ENCODE measurements at regions not wholly inside any gene's neighbourhood (a gene's known extent, or its start where the extent isn't known, plus 50 kb on each side); places are given as distances from the start of the nearest gene placed in this dataset.

- no peak for ATAC-seq (replicated peaks in 1 of 2)
- H3K36me3 Mint-ChIP-seq (ENCODE audit: insufficient read depth in 2 of 2): no peaks in the 10 kb centered on the region
Measured at GRCh38 chr12:24494401-24494800, 454.5 kb downstream of the BCAT1 start.

GRCh38 chr12:24491968-24492367 is 456.9 kb downstream of the BCAT1 start:
- no peak overlapping the region for H3K4me3 Mint-ChIP-seq
- peaks cover 1 to 2% of the 10 kb centered on the region in 2 donors for H3K9me3 Mint-ChIP-seq
- no peaks in the 10 kb centered on the region for H3K4me1 Mint-ChIP-seq (ENCODE audit: low read depth)
- H3K36me3 Mint-ChIP-seq (ENCODE audit: insufficient read depth in 2 of 2): no peaks in the 10 kb centered on the region
- no peak for DNase-seq
- H3K27me3 Mint-ChIP-seq (ENCODE audit: low read depth): no peaks in the 10 kb centered on the region
- ATAC-seq (replicated peaks in 1 of 2): no peak
- no peak overlapping the region for H3K27ac Mint-ChIP-seq

More at GRCh38 chr12:24494401-24494800, 454.5 kb downstream of the BCAT1 start:
- DNase-seq: no peak
- H3K27me3 Mint-ChIP-seq (ENCODE audit: low read depth): no peaks in the 10 kb centered on the region
- H3K9me3 Mint-ChIP-seq: peaks cover 1% of the 10 kb centered on the region in 2 donors
- H3K4me3 Mint-ChIP-seq: no peak overlapping the region
- H3K4me1 Mint-ChIP-seq (ENCODE audit: low read depth): no peaks in the 10 kb centered on the region
- no peak overlapping the region for H3K27ac Mint-ChIP-seq

GRCh38 chr12:24489939-24490338 is 459.0 kb downstream of the BCAT1 start:
- H3K36me3 Mint-ChIP-seq (ENCODE audit: insufficient read depth in 2 of 2): no peaks in the 10 kb centered on the region
- no peaks in the 10 kb centered on the region for H3K4me1 Mint-ChIP-seq (ENCODE audit: low read depth)
- ATAC-seq (replicated peaks in 1 of 2) (no peak), DNase-seq (no peak)
- no peaks in the 10 kb centered on the region for H3K27me3 Mint-ChIP-seq (ENCODE audit: low read depth)
- no peak overlapping the region for H3K4me3 Mint-ChIP-seq
- H3K9me3 Mint-ChIP-seq: peaks cover 1 to 2% of the 10 kb centered on the region in 2 donors
- H3K27ac Mint-ChIP-seq: no peak overlapping the region

- H3K4me1 Mint-ChIP-seq (ENCODE audit: low read depth): no peaks in the 10 kb centered on the region
- H3K36me3 Mint-ChIP-seq (ENCODE audit: insufficient read depth in 2 of 2): no peaks in the 10 kb centered on the region
- DNase-seq (no peak), ATAC-seq (replicated peaks in 1 of 2) (no peak)
- no peak overlapping the region for H3K4me3 Mint-ChIP-seq
- H3K9me3 Mint-ChIP-seq: peaks cover 1 to 2% of the 10 kb centered on the region in 2 donors
- no peak overlapping the region for H3K27ac Mint-ChIP-seq
- H3K27me3 Mint-ChIP-seq (ENCODE audit: low read depth): no peaks in the 10 kb centered on the region
Measured at GRCh38 chr12:24488906-24489619, 459.8 kb downstream of the BCAT1 start.

GRCh38 chr12:24488091-24488596 is 460.8 kb downstream of the BCAT1 start:
- Mint-ChIP-seq H3K27me3 (ENCODE audit: low read depth) (no peaks in the 10 kb centered on the region), H3K4me1 (ENCODE audit: low read depth) (peaks cover 3% of the 10 kb centered on the region), H3K4me3 (no peak overlapping the region), H3K27ac (no peak overlapping the region), H3K9me3 (peaks cover 1 to 2% of the 10 kb centered on the region in 2 donors), H3K36me3 (ENCODE audit: insufficient read depth in 2 of 2) (no peaks in the 10 kb centered on the region)
- ATAC-seq (replicated peaks in 1 of 2) (no peak), DNase-seq (no peak)

- peaks cover 6% of the 10 kb centered on the region for H3K4me1 Mint-ChIP-seq (ENCODE audit: low read depth)
- H3K9me3 Mint-ChIP-seq: peaks cover 1 to 2% of the 10 kb centered on the region in 2 donors
- no peak for ATAC-seq (replicated peaks in 1 of 2)
- no peak overlapping the region for H3K27ac Mint-ChIP-seq
- H3K4me3 Mint-ChIP-seq: no peak overlapping the region
- no peaks in the 10 kb centered on the region for H3K36me3 Mint-ChIP-seq (ENCODE audit: insufficient read depth in 2 of 2)
- H3K27me3 Mint-ChIP-seq (ENCODE audit: low read depth): no peaks in the 10 kb centered on the region
- no peak for DNase-seq
Measured at GRCh38 chr12:24487606-24488005, 461.3 kb downstream of the BCAT1 start.

- Mint-ChIP-seq H3K36me3 (ENCODE audit: insufficient read depth in 2 of 2) (no peaks in the 10 kb centered on the region), H3K4me3 (no peak overlapping the region), H3K27me3 (ENCODE audit: low read depth) (no peaks in the 10 kb centered on the region), H3K4me1 (ENCODE audit: low read depth) (peaks cover 6% of the 10 kb centered on the region), H3K27ac (no peak overlapping the region), H3K9me3 (no peaks in the 10 kb centered on the region)
- ATAC-seq (replicated peaks in 1 of 2): no peak
- DNase-seq: no peak
Measured at GRCh38 chr12:24483732-24484131, 465.2 kb downstream of the BCAT1 start.

- Mint-ChIP-seq H3K4me3 (no peak overlapping the region), H3K27ac (no peak overlapping the region), H3K4me1 (ENCODE audit: low read depth) (peaks cover 6% of the 10 kb centered on the region), H3K27me3 (ENCODE audit: low read depth) (no peaks in the 10 kb centered on the region), H3K9me3 (no peaks in the 10 kb centered on the region), H3K36me3 (ENCODE audit: insufficient read depth in 2 of 2) (no peaks in the 10 kb centered on the region)
- DNase-seq (no peak), ATAC-seq (replicated peaks in 1 of 2) (no peak)
Measured at GRCh38 chr12:24482882-24483604, 465.9 kb downstream of the BCAT1 start.

- H3K9me3 Mint-ChIP-seq: no peaks in the 10 kb centered on the region
- DNase-seq (no peak), ATAC-seq (replicated peaks in 1 of 2) (no peak)
- peaks cover 6% of the 10 kb centered on the region for H3K4me1 Mint-ChIP-seq (ENCODE audit: low read depth)
- no peak overlapping the region for H3K4me3 Mint-ChIP-seq
- H3K36me3 Mint-ChIP-seq (ENCODE audit: insufficient read depth in 2 of 2): no peaks in the 10 kb centered on the region
- no peak overlapping the region for H3K27ac Mint-ChIP-seq
- H3K27me3 Mint-ChIP-seq (ENCODE audit: low read depth): no peaks in the 10 kb centered on the region
Measured at GRCh38 chr12:24482044-24482443, 466.9 kb downstream of the BCAT1 start.

- no peaks in the 10 kb centered on the region for H3K27me3 Mint-ChIP-seq (ENCODE audit: low read depth)
- H3K27ac Mint-ChIP-seq: no peak overlapping the region
- H3K36me3 Mint-ChIP-seq (ENCODE audit: insufficient read depth in 2 of 2): no peaks in the 10 kb centered on the region
- peaks cover 6% of the 10 kb centered on the region for H3K4me1 Mint-ChIP-seq (ENCODE audit: low read depth)
- DNase-seq (no peak), ATAC-seq (replicated peaks in 1 of 2) (no peak)
- no peak overlapping the region for H3K4me3 Mint-ChIP-seq
- no peaks in the 10 kb centered on the region for H3K9me3 Mint-ChIP-seq
Measured at GRCh38 chr12:24480766-24481449, 468.0 kb downstream of the BCAT1 start.

- ATAC-seq (replicated peaks in 1 of 2): no peak
- H3K36me3 Mint-ChIP-seq (ENCODE audit: insufficient read depth in 2 of 2): no peaks in the 10 kb centered on the region
Measured at GRCh38 chr12:24479131-24479530, 469.8 kb downstream of the BCAT1 start.

GRCh38 chr12:24478254-24478653 is 470.6 kb downstream of the BCAT1 start:
- H3K27me3 Mint-ChIP-seq (ENCODE audit: low read depth): no peaks in the 10 kb centered on the region
- ATAC-seq (replicated peaks in 1 of 2) (no peak), DNase-seq (no peak)
- H3K27ac Mint-ChIP-seq: no peak overlapping the region
- H3K36me3 Mint-ChIP-seq (ENCODE audit: insufficient read depth in 2 of 2): no peaks in the 10 kb centered on the region
- peaks cover 4% of the 10 kb centered on the region for H3K4me1 Mint-ChIP-seq (ENCODE audit: low read depth)
- H3K4me3 Mint-ChIP-seq: no peak overlapping the region
- H3K9me3 Mint-ChIP-seq: no peaks in the 10 kb centered on the region

More at GRCh38 chr12:24479131-24479530, 469.8 kb downstream of the BCAT1 start:
- H3K27me3 Mint-ChIP-seq (ENCODE audit: low read depth): no peaks in the 10 kb centered on the region
- H3K9me3 Mint-ChIP-seq: no peaks in the 10 kb centered on the region
- H3K27ac Mint-ChIP-seq: no peak overlapping the region
- H3K4me1 Mint-ChIP-seq (ENCODE audit: low read depth): peaks cover 6% of the 10 kb centered on the region
- no peak overlapping the region for H3K4me3 Mint-ChIP-seq
- no peak for DNase-seq

GRCh38 chr12:24476310-24476709 is 472.6 kb downstream of the BCAT1 start:
- H3K36me3 Mint-ChIP-seq (ENCODE audit: insufficient read depth in 2 of 2): no peaks in the 10 kb centered on the region
- no peak overlapping the region for H3K27ac Mint-ChIP-seq
- H3K4me1 Mint-ChIP-seq (ENCODE audit: low read depth): no peaks in the 10 kb centered on the region
- ATAC-seq (replicated peaks in 1 of 2) (no peak), DNase-seq (no peak)
- H3K9me3 Mint-ChIP-seq: no peaks in the 10 kb centered on the region
- no peak overlapping the region for H3K4me3 Mint-ChIP-seq
- no peaks in the 10 kb centered on the region for H3K27me3 Mint-ChIP-seq (ENCODE audit: low read depth)

Data from activated T-cell treated with anti-CD3 and anti-CD28 coated beads, Interleukin-2, amount 50 U/mL, for 72 hours (primary cell).